Activated T-helper 17 cell treated with anti-CD3 and anti-CD28 coated beads, Interleukin-2, amount 50 U/mL, for 72 hours (primary cell): ENCODE measurements at regions not wholly inside any gene's neighbourhood (a gene's known extent, or its start where the extent isn't known, plus 50 kb on each side); places are given as distances from the start of the nearest gene placed in this dataset.
"Not testable (repeated sequence)": the region's sequence is repeated elsewhere in the genome, so short reads cannot be mapped to it uniquely, and the experiment has no call there.

Source experiments
- ATAC-seq: fragments of 150-1000 bp; cut with Tn5 transposase; replicated peaks from 2 replicates; pipeline ENCODE4 v1.10.0; 2021; ENCODE audit warnings: mild to moderate bottlenecking, moderate library complexity
- H3K27ac Mint-ChIP-seq: one replicate; pipeline ENCODE4 v1.8.0; 2022; ENCODE audit warnings: mixed read lengths
- H3K27me3 Mint-ChIP-seq: one replicate; pipeline ENCODE4 v1.8.0; 2022; ENCODE audit warnings: mixed read lengths
- H3K36me3 Mint-ChIP-seq: one replicate; pipeline ENCODE4 v1.8.0; 2022; ENCODE audit warnings: low read depth, mild to moderate bottlenecking, mixed read lengths
- H3K4me1 Mint-ChIP-seq: one replicate; pipeline ENCODE4 v1.8.0; 2022; ENCODE audit warnings: mixed read lengths
- H3K4me3 Mint-ChIP-seq: one replicate; pipeline ENCODE4 v1.8.0; 2022; ENCODE audit warnings: mild to moderate bottlenecking, mixed read lengths
- H3K9me3 Mint-ChIP-seq: one replicate; pipeline ENCODE4 v1.8.0; 2022; ENCODE audit warnings: mixed read lengths

- Mint-ChIP-seq H3K27ac (no peak overlapping the region), H3K4me1 (no peaks in the 10 kb centered on the region), H3K4me3 (no peak overlapping the region), H3K36me3 (no peaks in the 10 kb centered on the region), H3K9me3 (peaks cover 6% of the 10 kb centered on the region), H3K27me3 (no peaks in the 10 kb centered on the region)
- no peak for ATAC-seq
Measured at GRCh38 chr2:78145395-78145996, 623.3 kb upstream of the LRRTM4 start.

- Mint-ChIP-seq H3K36me3 (no peaks in the 10 kb centered on the region), H3K4me1 (no peaks in the 10 kb centered on the region), H3K27me3 (no peaks in the 10 kb centered on the region), H3K9me3 (peaks cover 6% of the 10 kb centered on the region), H3K4me3 (no peak overlapping the region), H3K27ac (no peak overlapping the region)
- no peak for ATAC-seq
Measured at GRCh38 chr2:78145997-78146722, 624.0 kb upstream of the LRRTM4 start.

- no peak overlapping the region for H3K4me3 Mint-ChIP-seq
- peaks cover 6% of the 10 kb centered on the region for H3K9me3 Mint-ChIP-seq
- H3K27me3 Mint-ChIP-seq = no peaks in the 10 kb centered on the region
Measured at GRCh38 chr2:78147466-78147865, 625.3 kb upstream of the LRRTM4 start.

GRCh38 chr2:78154586-78154985 lies 632.4 kb upstream of the LRRTM4 start:
- Mint-ChIP-seq H3K4me1 (no peaks in the 10 kb centered on the region), H3K4me3 (no peak overlapping the region), H3K27me3 (no peaks in the 10 kb centered on the region), H3K9me3 (peaks cover 10% of the 10 kb centered on the region), H3K36me3 (no peaks in the 10 kb centered on the region), H3K27ac (no peak overlapping the region)
- no peak for ATAC-seq

More at GRCh38 chr2:78147466-78147865, 625.3 kb upstream of the LRRTM4 start:
- Mint-ChIP-seq H3K36me3 (no peaks in the 10 kb centered on the region), H3K27ac (no peak overlapping the region), H3K4me1 (no peaks in the 10 kb centered on the region)
- ATAC-seq = no peak

GRCh38 chr2:78162202-78162601 lies 640.0 kb upstream of the LRRTM4 start:
- no peaks in the 10 kb centered on the region for H3K36me3 Mint-ChIP-seq
- no peak overlapping the region for H3K4me3 Mint-ChIP-seq
- no peak for ATAC-seq
- H3K9me3 Mint-ChIP-seq = peaks cover 36% of the 10 kb centered on the region
- no peaks in the 10 kb centered on the region for H3K27me3 Mint-ChIP-seq
- H3K4me1 Mint-ChIP-seq = no peaks in the 10 kb centered on the region
- no peak overlapping the region for H3K27ac Mint-ChIP-seq

GRCh38 chr2:78172157-78172556 lies 650.0 kb upstream of the LRRTM4 start:
- not testable (repeated sequence) for H3K4me3 Mint-ChIP-seq, H3K36me3 Mint-ChIP-seq, ATAC-seq, H3K27ac Mint-ChIP-seq, H3K27me3 Mint-ChIP-seq, H3K4me1 Mint-ChIP-seq
- H3K9me3 Mint-ChIP-seq = peaks cover 11% of the 10 kb centered on the region

GRCh38 chr2:78175645-78176044 lies 653.5 kb upstream of the LRRTM4 start:
- Mint-ChIP-seq H3K27ac (no peak overlapping the region), H3K4me1 (no peaks in the 10 kb centered on the region), H3K9me3 (peaks cover 20% of the 10 kb centered on the region), H3K4me3 (no peak overlapping the region), H3K36me3 (no peaks in the 10 kb centered on the region), H3K27me3 (no peaks in the 10 kb centered on the region)
- no peak for ATAC-seq

GRCh38 chr2:78201064-78201575 lies 678.9 kb upstream of the LRRTM4 start:
- no peak overlapping the region for H3K4me3 Mint-ChIP-seq
- no peak for ATAC-seq
- no peaks in the 10 kb centered on the region for H3K4me1 Mint-ChIP-seq
- H3K36me3 Mint-ChIP-seq = no peaks in the 10 kb centered on the region
- H3K9me3 Mint-ChIP-seq = peaks cover 23% of the 10 kb centered on the region
- H3K27ac Mint-ChIP-seq = no peak overlapping the region
- no peaks in the 10 kb centered on the region for H3K27me3 Mint-ChIP-seq

GRCh38 chr2:78202366-78202765 lies 680.2 kb upstream of the LRRTM4 start:
- no peaks in the 10 kb centered on the region for H3K4me1 Mint-ChIP-seq
- no peak for ATAC-seq

GRCh38 chr2:78202986-78203670 lies 681.0 kb upstream of the LRRTM4 start:
- ATAC-seq = no peak
- H3K9me3 Mint-ChIP-seq = peaks cover 23% of the 10 kb centered on the region
- H3K36me3 Mint-ChIP-seq = no peaks in the 10 kb centered on the region
- no peak overlapping the region for H3K27ac Mint-ChIP-seq
- no peaks in the 10 kb centered on the region for H3K27me3 Mint-ChIP-seq
- no peak overlapping the region for H3K4me3 Mint-ChIP-seq
- H3K4me1 Mint-ChIP-seq = no peaks in the 10 kb centered on the region

More at GRCh38 chr2:78202366-78202765, 680.2 kb upstream of the LRRTM4 start:
- no peaks in the 10 kb centered on the region for H3K27me3 Mint-ChIP-seq
- H3K36me3 Mint-ChIP-seq = no peaks in the 10 kb centered on the region
- H3K27ac Mint-ChIP-seq = no peak overlapping the region
- H3K9me3 Mint-ChIP-seq = peaks cover 23% of the 10 kb centered on the region
- no peak overlapping the region for H3K4me3 Mint-ChIP-seq

- ATAC-seq = no peak
- Mint-ChIP-seq H3K4me1 (no peaks in the 10 kb centered on the region), H3K4me3 (no peak overlapping the region), H3K9me3 (peaks cover 31% of the 10 kb centered on the region), H3K36me3 (no peaks in the 10 kb centered on the region), H3K27me3 (no peaks in the 10 kb centered on the region), H3K27ac (no peak overlapping the region)
Measured at GRCh38 chr2:78218066-78218465, 695.9 kb upstream of the LRRTM4 start.

GRCh38 chr2:78237704-78238103 lies 715.5 kb upstream of the LRRTM4 start:
- no peak for ATAC-seq
- H3K4me3 Mint-ChIP-seq = no peak overlapping the region

GRCh38 chr2:78245394-78246135 lies 723.4 kb upstream of the LRRTM4 start:
- Mint-ChIP-seq H3K27me3 (no peaks in the 10 kb centered on the region), H3K27ac (no peak overlapping the region), H3K36me3 (no peaks in the 10 kb centered on the region), H3K4me1 (no peaks in the 10 kb centered on the region), H3K9me3 (peaks cover 16% of the 10 kb centered on the region), H3K4me3 (no peak overlapping the region)
- ATAC-seq = no peak

More at GRCh38 chr2:78237704-78238103, 715.5 kb upstream of the LRRTM4 start:
- no peaks in the 10 kb centered on the region for H3K27me3 Mint-ChIP-seq
- H3K27ac Mint-ChIP-seq = no peak overlapping the region
- peaks cover 14% of the 10 kb centered on the region for H3K9me3 Mint-ChIP-seq
- H3K4me1 Mint-ChIP-seq = no peaks in the 10 kb centered on the region
- no peaks in the 10 kb centered on the region for H3K36me3 Mint-ChIP-seq

GRCh38 chr2:78251708-78252107 lies 729.5 kb upstream of the LRRTM4 start:
- Mint-ChIP-seq H3K4me3 (no peak overlapping the region), H3K36me3 (no peaks in the 10 kb centered on the region), H3K27ac (no peak overlapping the region), H3K27me3 (no peaks in the 10 kb centered on the region), H3K4me1 (no peaks in the 10 kb centered on the region), H3K9me3 (peaks cover 24% of the 10 kb centered on the region)
- ATAC-seq = no peak
